Panc1 (cell line): ENCODE measurements at regions not wholly inside any gene's neighbourhood (a gene's known extent, or its start where the extent isn't known, plus 50 kb on each side); places are given as distances from the start of the nearest gene placed in this dataset.

Experiments
- TF ChIP-seq, protein P1 (sequence below): fragments of 450-650 bp; IDR thresholded peaks from 2 replicates; pipeline ENCODE4 v1.5.1; 2017; ENCODE audit warnings: mild to moderate bottlenecking
- TF ChIP-seq, protein P2 (sequence below), 2 experiments: IDR thresholded peaks; 2 replicates each; pipeline ENCODE4 v1.6.1; 2011 to 2012; ENCODE audit warnings: low read depth in 2 of 2, control low read depth in 1 of 2, low read length in 1 of 2, mild to moderate bottlenecking in 1 of 2, moderate library complexity in 1 of 2; ENCODE audit not compliant: insufficient read depth in 1 of 2

DNA sequence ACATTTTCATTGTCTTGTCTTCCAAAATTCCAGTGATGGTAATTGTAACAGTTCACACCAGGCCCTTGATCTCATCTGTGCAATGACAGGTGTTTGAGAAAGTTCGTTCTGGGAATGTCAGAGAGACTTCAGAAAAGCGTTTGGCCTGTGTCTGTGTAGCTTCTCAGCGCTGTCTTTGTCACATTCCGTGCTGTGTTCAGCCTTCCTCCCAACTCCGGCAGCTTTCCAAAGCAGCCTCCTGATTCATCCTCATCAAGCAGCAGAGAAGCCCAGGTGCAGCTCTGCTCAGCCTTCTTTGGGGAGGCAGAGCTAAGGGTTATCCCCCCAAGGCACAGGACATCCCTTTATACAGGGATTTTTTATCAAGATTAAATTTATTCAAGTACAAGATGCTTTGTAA lies 494.0 kb upstream of the SUCLG2 start:
- TF ChIP-seq, protein P1, sequence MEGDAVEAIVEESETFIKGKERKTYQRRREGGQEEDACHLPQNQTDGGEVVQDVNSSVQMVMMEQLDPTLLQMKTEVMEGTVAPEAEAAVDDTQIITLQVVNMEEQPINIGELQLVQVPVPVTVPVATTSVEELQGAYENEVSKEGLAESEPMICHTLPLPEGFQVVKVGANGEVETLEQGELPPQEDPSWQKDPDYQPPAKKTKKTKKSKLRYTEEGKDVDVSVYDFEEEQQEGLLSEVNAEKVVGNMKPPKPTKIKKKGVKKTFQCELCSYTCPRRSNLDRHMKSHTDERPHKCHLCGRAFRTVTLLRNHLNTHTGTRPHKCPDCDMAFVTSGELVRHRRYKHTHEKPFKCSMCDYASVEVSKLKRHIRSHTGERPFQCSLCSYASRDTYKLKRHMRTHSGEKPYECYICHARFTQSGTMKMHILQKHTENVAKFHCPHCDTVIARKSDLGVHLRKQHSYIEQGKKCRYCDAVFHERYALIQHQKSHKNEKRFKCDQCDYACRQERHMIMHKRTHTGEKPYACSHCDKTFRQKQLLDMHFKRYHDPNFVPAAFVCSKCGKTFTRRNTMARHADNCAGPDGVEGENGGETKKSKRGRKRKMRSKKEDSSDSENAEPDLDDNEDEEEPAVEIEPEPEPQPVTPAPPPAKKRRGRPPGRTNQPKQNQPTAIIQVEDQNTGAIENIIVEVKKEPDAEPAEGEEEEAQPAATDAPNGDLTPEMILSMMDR: no peak
- TF ChIP-seq, protein P2, sequence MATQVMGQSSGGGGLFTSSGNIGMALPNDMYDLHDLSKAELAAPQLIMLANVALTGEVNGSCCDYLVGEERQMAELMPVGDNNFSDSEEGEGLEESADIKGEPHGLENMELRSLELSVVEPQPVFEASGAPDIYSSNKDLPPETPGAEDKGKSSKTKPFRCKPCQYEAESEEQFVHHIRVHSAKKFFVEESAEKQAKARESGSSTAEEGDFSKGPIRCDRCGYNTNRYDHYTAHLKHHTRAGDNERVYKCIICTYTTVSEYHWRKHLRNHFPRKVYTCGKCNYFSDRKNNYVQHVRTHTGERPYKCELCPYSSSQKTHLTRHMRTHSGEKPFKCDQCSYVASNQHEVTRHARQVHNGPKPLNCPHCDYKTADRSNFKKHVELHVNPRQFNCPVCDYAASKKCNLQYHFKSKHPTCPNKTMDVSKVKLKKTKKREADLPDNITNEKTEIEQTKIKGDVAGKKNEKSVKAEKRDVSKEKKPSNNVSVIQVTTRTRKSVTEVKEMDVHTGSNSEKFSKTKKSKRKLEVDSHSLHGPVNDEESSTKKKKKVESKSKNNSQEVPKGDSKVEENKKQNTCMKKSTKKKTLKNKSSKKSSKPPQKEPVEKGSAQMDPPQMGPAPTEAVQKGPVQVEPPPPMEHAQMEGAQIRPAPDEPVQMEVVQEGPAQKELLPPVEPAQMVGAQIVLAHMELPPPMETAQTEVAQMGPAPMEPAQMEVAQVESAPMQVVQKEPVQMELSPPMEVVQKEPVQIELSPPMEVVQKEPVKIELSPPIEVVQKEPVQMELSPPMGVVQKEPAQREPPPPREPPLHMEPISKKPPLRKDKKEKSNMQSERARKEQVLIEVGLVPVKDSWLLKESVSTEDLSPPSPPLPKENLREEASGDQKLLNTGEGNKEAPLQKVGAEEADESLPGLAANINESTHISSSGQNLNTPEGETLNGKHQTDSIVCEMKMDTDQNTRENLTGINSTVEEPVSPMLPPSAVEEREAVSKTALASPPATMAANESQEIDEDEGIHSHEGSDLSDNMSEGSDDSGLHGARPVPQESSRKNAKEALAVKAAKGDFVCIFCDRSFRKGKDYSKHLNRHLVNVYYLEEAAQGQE (IDR thresholded peaks at IDR 0.05; ENCODE audit: insufficient read depth in 1 of 2, low read depth in 2 of 2, low read length in 1 of 2): no peak
